ENCODE measurements at regions not wholly inside any gene's neighbourhood (a gene's known extent, or its start where the extent isn't known, plus 50 kb on each side); places are given as distances from the start of the nearest gene placed in this dataset.

- no peak for DNase-seq (ENCODE audit: low read depth in 3 of 3, low spot score in 2 of 3)
Observed at GRCh38 chr2:16508490-16508851, 157.2 kb downstream of the CYRIA start.

GRCh38 chr2:16507655-16508489 lies 157.8 kb downstream of the CYRIA start:
- DNase-seq (ENCODE audit: low read depth in 3 of 3, low spot score in 2 of 3): no peak

GRCh38 chr2:16506366-16506765 lies 159.3 kb downstream of the CYRIA start:
- DNase-seq (ENCODE audit: low read depth in 3 of 3, low spot score in 2 of 3): no peak

GRCh38 chr2:16496426-16497388 lies 168.9 kb downstream of the CYRIA start:
- DNase-seq (ENCODE audit: low read depth in 3 of 3, low spot score in 2 of 3): no peak

- no peak for DNase-seq (ENCODE audit: low read depth in 3 of 3, low spot score in 2 of 3)
Observed at GRCh38 chr2:16495509-16496208, 170.0 kb downstream of the CYRIA start.

- no peak for DNase-seq (ENCODE audit: low read depth in 3 of 3, low spot score in 2 of 3)
Observed at GRCh38 chr2:16494836-16495508, 170.7 kb downstream of the CYRIA start.

- no peak for DNase-seq (ENCODE audit: low read depth in 3 of 3, low spot score in 2 of 3)
Observed at GRCh38 chr2:16493788-16494187, 171.8 kb downstream of the CYRIA start.

- DNase-seq (ENCODE audit: low read depth in 3 of 3, low spot score in 2 of 3): no peak
Observed at GRCh38 chr2:16487686-16488085, 177.9 kb downstream of the CYRIA start.

- no peak for DNase-seq (ENCODE audit: low read depth in 3 of 3, low spot score in 2 of 3)
Observed at GRCh38 chr2:16485251-16485650, 180.4 kb downstream of the CYRIA start.

GRCh38 chr2:16482460-16482859 lies 183.2 kb downstream of the CYRIA start:
- DNase-seq (ENCODE audit: low read depth in 3 of 3, low spot score in 2 of 3): no peak

GRCh38 chr2:16481351-16481750 lies 184.3 kb downstream of the CYRIA start:
- DNase-seq (ENCODE audit: low read depth in 3 of 3, low spot score in 2 of 3): no peak

GRCh38 chr2:16479721-16480120 lies 185.9 kb downstream of the CYRIA start:
- no peak for DNase-seq (ENCODE audit: low read depth in 3 of 3, low spot score in 2 of 3)

- DNase-seq (ENCODE audit: low read depth in 3 of 3, low spot score in 2 of 3): no peak
Observed at GRCh38 chr2:16478434-16479210, 187.0 kb downstream of the CYRIA start.

GRCh38 chr2:16477648-16478047 lies 188.0 kb downstream of the CYRIA start:
- DNase-seq (ENCODE audit: low read depth in 3 of 3, low spot score in 2 of 3): no peak

GRCh38 chr2:16476866-16477265 lies 188.8 kb downstream of the CYRIA start:
- DNase-seq (ENCODE audit: low read depth in 3 of 3, low spot score in 2 of 3): no peak

- DNase-seq (ENCODE audit: low read depth in 3 of 3, low spot score in 2 of 3): no peak
Observed at GRCh38 chr2:16475986-16476567, 189.6 kb downstream of the CYRIA start.

- no peak for DNase-seq (ENCODE audit: low read depth in 3 of 3, low spot score in 2 of 3)
Observed at GRCh38 chr2:16475586-16475985, 190.0 kb downstream of the CYRIA start.

GRCh38 chr2:16473575-16473974 lies 192.1 kb downstream of the CYRIA start:
- DNase-seq (ENCODE audit: low read depth in 3 of 3, low spot score in 2 of 3): no peak

- DNase-seq (ENCODE audit: low read depth in 3 of 3, low spot score in 2 of 3): peak; percentile 27 to 58 (median 37)
Observed at GRCh38 chr2:16470936-16471490, 194.6 kb downstream of the CYRIA start.
